ENCODE measurements at regions not wholly inside any gene's neighbourhood (a gene's known extent, or its start where the extent isn't known, plus 50 kb on each side); places are given as distances from the start of the nearest gene placed in this dataset.

DNA sequence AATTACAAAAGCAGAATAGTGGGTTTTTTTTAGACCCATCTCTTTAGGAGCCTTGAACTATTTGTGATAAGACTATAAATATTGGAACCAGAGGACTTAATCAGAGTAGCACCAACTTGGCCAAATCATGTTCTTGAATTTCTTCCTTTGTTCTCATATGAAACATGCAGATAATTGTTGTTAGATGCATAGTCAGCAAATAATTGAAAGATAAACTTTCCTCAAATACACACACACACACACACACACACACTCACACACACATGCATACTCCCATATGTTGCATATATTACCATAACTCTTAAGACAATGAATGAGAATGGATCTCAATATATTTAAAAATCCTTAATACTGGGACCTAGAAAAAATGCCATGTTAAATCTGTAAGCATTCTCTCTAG lies 310.4 kb downstream of the KCNJ2 start:
- no peaks in the 10 kb centered on the region for H3K4me1 ChIP-seq (ENCODE audit: control insufficient read depth, insufficient read depth, low read length)
- TF ChIP-seq, protein P1, sequence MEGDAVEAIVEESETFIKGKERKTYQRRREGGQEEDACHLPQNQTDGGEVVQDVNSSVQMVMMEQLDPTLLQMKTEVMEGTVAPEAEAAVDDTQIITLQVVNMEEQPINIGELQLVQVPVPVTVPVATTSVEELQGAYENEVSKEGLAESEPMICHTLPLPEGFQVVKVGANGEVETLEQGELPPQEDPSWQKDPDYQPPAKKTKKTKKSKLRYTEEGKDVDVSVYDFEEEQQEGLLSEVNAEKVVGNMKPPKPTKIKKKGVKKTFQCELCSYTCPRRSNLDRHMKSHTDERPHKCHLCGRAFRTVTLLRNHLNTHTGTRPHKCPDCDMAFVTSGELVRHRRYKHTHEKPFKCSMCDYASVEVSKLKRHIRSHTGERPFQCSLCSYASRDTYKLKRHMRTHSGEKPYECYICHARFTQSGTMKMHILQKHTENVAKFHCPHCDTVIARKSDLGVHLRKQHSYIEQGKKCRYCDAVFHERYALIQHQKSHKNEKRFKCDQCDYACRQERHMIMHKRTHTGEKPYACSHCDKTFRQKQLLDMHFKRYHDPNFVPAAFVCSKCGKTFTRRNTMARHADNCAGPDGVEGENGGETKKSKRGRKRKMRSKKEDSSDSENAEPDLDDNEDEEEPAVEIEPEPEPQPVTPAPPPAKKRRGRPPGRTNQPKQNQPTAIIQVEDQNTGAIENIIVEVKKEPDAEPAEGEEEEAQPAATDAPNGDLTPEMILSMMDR (IDR thresholded peaks at IDR 0.05): no peak
- TF ChIP-seq SIN3A (IDR thresholded peaks at IDR 0.05; ENCODE audit: borderline replicate concordance, insufficient read depth, low read depth, low read length) (no peak), TCF7L2 (IDR thresholded peaks at IDR 0.05; ENCODE audit: low read depth, low read length) (no peak), POLR2AphosphoS5 (IDR thresholded peaks at IDR 0.05; ENCODE audit: low read depth, low read length) (no peak)
- TF ChIP-seq, protein P2, sequence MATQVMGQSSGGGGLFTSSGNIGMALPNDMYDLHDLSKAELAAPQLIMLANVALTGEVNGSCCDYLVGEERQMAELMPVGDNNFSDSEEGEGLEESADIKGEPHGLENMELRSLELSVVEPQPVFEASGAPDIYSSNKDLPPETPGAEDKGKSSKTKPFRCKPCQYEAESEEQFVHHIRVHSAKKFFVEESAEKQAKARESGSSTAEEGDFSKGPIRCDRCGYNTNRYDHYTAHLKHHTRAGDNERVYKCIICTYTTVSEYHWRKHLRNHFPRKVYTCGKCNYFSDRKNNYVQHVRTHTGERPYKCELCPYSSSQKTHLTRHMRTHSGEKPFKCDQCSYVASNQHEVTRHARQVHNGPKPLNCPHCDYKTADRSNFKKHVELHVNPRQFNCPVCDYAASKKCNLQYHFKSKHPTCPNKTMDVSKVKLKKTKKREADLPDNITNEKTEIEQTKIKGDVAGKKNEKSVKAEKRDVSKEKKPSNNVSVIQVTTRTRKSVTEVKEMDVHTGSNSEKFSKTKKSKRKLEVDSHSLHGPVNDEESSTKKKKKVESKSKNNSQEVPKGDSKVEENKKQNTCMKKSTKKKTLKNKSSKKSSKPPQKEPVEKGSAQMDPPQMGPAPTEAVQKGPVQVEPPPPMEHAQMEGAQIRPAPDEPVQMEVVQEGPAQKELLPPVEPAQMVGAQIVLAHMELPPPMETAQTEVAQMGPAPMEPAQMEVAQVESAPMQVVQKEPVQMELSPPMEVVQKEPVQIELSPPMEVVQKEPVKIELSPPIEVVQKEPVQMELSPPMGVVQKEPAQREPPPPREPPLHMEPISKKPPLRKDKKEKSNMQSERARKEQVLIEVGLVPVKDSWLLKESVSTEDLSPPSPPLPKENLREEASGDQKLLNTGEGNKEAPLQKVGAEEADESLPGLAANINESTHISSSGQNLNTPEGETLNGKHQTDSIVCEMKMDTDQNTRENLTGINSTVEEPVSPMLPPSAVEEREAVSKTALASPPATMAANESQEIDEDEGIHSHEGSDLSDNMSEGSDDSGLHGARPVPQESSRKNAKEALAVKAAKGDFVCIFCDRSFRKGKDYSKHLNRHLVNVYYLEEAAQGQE (IDR thresholded peaks at IDR 0.05; ENCODE audit: insufficient read depth in 1 of 2, low read depth in 2 of 2, low read length in 1 of 2): no peak
- no peak overlapping the region for H3K4me3 ChIP-seq (ENCODE audit: low read depth in 2 of 2, low read length in 2 of 2)
- H3K27ac ChIP-seq (ENCODE audit: low read length): no peak overlapping the region
- POLR2A ChIA-PET: no interaction called here
- intact Hi-C loops (cut with micrococcal nuclease; ENCODE audit: unreplicated experiment): no loop called here
- H3K9me3 ChIP-seq (ENCODE audit: control insufficient read depth, insufficient read depth, low read depth, low read length): no peaks in the 10 kb centered on the region
- ATAC-seq (no peak), DNase-seq (ENCODE audit: low read depth, low spot score) (no peak)
- BruUV-seq (replicated peaks): no TSS peak
- no peaks in the 10 kb centered on the region for H3K27me3 ChIP-seq (ENCODE audit: control insufficient read depth, insufficient read depth, low read length)
- in situ Hi-C loops (cut with HindIII; ENCODE audit: low pct_unique_long_range_greater_than_20kb, low sequenced_read_pairs): no loop called here
- CTCF ChIA-PET: no interaction called here
- H3K36me3 ChIP-seq (ENCODE audit: control insufficient read depth, insufficient read depth, low read length): no peaks in the 10 kb centered on the region

DNA sequence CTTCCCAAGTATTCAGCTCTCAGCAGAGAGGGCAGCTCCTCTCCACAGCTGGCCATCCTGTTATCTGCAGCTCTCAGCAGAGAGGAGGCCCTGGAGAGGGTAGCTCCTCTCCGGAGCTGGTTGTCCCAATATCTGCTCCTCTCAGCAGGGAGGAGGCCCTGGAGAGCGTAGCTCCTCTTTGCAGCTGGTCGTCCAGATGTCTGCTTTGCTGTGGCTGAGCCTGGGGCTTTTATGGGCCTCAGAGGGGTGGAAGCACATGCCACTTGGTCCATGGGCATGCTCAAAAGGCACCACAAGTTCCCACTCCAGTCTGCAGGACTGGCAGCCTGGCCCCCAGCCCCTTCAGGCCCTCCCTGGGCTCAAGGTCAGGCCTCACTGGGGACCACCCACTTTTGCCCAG lies 314.3 kb downstream of the KCNJ2 start:
- ChIA-PET POLR2A (no interaction called here), CTCF (no interaction called here)

More for the DNA sequence above, 314.3 kb downstream of the KCNJ2 start:
- H3K27me3 ChIP-seq (ENCODE audit: control insufficient read depth, insufficient read depth, low read length): no peaks in the 10 kb centered on the region
- in situ Hi-C loops (cut with HindIII; ENCODE audit: low pct_unique_long_range_greater_than_20kb, low sequenced_read_pairs): no loop called here
- no peak overlapping the region for H3K4me3 ChIP-seq (ENCODE audit: low read depth in 2 of 2, low read length in 2 of 2)
- H3K27ac ChIP-seq (ENCODE audit: low read length): no peak overlapping the region
- no peak for ATAC-seq
- H3K36me3 ChIP-seq (ENCODE audit: control insufficient read depth, insufficient read depth, low read length): no peaks in the 10 kb centered on the region
- intact Hi-C loops (cut with micrococcal nuclease; ENCODE audit: unreplicated experiment): no loop called here
- TF ChIP-seq, protein P1 (IDR thresholded peaks at IDR 0.05): no peak
- TF ChIP-seq POLR2AphosphoS5 (IDR thresholded peaks at IDR 0.05; ENCODE audit: low read depth, low read length) (no peak), SIN3A (IDR thresholded peaks at IDR 0.05; ENCODE audit: borderline replicate concordance, insufficient read depth, low read depth, low read length) (no peak)
- TF ChIP-seq, protein P2 (IDR thresholded peaks at IDR 0.05; ENCODE audit: insufficient read depth in 1 of 2, low read depth in 2 of 2, low read length in 1 of 2): no peak
- H3K9me3 ChIP-seq (ENCODE audit: control insufficient read depth, insufficient read depth, low read depth, low read length): no peaks in the 10 kb centered on the region
- no TSS peak for BruUV-seq (replicated peaks)
- H3K4me1 ChIP-seq (ENCODE audit: control insufficient read depth, insufficient read depth, low read length): no peaks in the 10 kb centered on the region
- no peak for DNase-seq (ENCODE audit: low read depth, low spot score)

Measured in Panc1 (cell line).